NB4 (cell line): ENCODE measurements at regions not wholly inside any gene's neighbourhood (a gene's known extent, or its start where the extent isn't known, plus 50 kb on each side); places are given as distances from the start of the nearest gene placed in this dataset.

Experiments used
- POLR2A ChIP-seq: IDR thresholded peaks from 2 replicates; pipeline ENCODE4 v1.6.1; 2011; ENCODE audit warnings: mild to moderate bottlenecking; ENCODE audit not compliant: insufficient read length; ENCODE audit errors: extremely low read depth
- TF ChIP-seq, protein P1 (sequence below): IDR thresholded peaks from 2 replicates; pipeline ENCODE4 v1.6.1; 2011; ENCODE audit warnings: low read depth, low read length
- TF ChIP-seq, protein P2 (sequence below): IDR thresholded peaks from one replicate; pipeline ENCODE4 v1.5.1; 2012; ENCODE audit warnings: low read depth, low read length

DNA sequence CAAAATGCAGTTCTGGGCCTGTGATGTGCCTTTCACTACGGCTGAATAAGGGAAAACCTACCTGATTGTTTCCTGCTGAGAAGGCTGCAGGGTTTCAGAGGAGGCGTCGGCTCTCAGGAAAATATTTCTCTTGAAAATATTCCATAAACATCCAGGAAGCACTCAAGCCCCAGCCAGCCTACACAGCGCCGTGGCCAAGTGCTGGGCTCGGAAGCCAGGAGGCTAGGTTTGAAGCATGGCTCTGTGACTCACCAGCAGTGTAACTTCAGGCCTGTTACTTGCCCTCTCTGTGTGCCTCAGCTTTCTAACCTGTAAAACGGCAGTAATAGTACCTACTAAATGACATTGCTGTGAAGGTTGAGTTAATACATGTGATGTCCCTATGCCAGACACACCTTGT is 399.1 kb downstream of the GATA3 start:
- TF ChIP-seq, protein P1, sequence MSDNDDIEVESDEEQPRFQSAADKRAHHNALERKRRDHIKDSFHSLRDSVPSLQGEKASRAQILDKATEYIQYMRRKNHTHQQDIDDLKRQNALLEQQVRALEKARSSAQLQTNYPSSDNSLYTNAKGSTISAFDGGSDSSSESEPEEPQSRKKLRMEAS: no peak
- no peak for TF ChIP-seq POLR2A
- TF ChIP-seq, protein P2, sequence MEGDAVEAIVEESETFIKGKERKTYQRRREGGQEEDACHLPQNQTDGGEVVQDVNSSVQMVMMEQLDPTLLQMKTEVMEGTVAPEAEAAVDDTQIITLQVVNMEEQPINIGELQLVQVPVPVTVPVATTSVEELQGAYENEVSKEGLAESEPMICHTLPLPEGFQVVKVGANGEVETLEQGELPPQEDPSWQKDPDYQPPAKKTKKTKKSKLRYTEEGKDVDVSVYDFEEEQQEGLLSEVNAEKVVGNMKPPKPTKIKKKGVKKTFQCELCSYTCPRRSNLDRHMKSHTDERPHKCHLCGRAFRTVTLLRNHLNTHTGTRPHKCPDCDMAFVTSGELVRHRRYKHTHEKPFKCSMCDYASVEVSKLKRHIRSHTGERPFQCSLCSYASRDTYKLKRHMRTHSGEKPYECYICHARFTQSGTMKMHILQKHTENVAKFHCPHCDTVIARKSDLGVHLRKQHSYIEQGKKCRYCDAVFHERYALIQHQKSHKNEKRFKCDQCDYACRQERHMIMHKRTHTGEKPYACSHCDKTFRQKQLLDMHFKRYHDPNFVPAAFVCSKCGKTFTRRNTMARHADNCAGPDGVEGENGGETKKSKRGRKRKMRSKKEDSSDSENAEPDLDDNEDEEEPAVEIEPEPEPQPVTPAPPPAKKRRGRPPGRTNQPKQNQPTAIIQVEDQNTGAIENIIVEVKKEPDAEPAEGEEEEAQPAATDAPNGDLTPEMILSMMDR: no peak
